Mononuclear cell (primary cell): ENCODE measurements at regions not wholly inside any gene's neighbourhood (a gene's known extent, or its start where the extent isn't known, plus 50 kb on each side); places are given as distances from the start of the nearest gene placed in this dataset.
"Not testable (repeated sequence)": the region's sequence is repeated elsewhere in the genome, so short reads cannot be mapped to it uniquely, and the experiment has no call there.

Experiments
- H3K27me3 ChIP-seq: 2 replicates; pipeline ENCODE4 v1.6.0; 2011; ENCODE audit warnings: low read length, control low read depth; ENCODE audit not compliant: insufficient read depth
- H3K4me1 ChIP-seq: 2 replicates; pipeline ENCODE4 v1.5.1; 2011; ENCODE audit warnings: mild to moderate bottlenecking, low read length, control low read depth; ENCODE audit not compliant: insufficient read depth
- H3K4me3 ChIP-seq: 2 replicates; pipeline ENCODE4 v1.5.1; 2011; ENCODE audit warnings: mild to moderate bottlenecking, low read length, moderate library complexity
- H3K9me3 ChIP-seq: 2 replicates; pipeline ENCODE4 v1.5.1; 2011; ENCODE audit warnings: low read depth, mild to moderate bottlenecking, control low read depth, low read length

GRCh38 chr7:73193991-73194390 lies 108.2 kb upstream of the SPDYE9 start:
- not testable (repeated sequence) for H3K4me3 ChIP-seq, H3K4me1 ChIP-seq, H3K9me3 ChIP-seq, H3K27me3 ChIP-seq

- not testable (repeated sequence) for H3K9me3 ChIP-seq, H3K27me3 ChIP-seq, H3K4me1 ChIP-seq, H3K4me3 ChIP-seq
Observed at GRCh38 chr7:73190483-73191155, 104.8 kb upstream of the SPDYE9 start.

GRCh38 chr7:73188287-73188686 lies 102.4 kb upstream of the SPDYE9 start:
- H3K4me1 ChIP-seq, H3K4me3 ChIP-seq, H3K27me3 ChIP-seq, H3K9me3 ChIP-seq: not testable (repeated sequence)

DNA sequence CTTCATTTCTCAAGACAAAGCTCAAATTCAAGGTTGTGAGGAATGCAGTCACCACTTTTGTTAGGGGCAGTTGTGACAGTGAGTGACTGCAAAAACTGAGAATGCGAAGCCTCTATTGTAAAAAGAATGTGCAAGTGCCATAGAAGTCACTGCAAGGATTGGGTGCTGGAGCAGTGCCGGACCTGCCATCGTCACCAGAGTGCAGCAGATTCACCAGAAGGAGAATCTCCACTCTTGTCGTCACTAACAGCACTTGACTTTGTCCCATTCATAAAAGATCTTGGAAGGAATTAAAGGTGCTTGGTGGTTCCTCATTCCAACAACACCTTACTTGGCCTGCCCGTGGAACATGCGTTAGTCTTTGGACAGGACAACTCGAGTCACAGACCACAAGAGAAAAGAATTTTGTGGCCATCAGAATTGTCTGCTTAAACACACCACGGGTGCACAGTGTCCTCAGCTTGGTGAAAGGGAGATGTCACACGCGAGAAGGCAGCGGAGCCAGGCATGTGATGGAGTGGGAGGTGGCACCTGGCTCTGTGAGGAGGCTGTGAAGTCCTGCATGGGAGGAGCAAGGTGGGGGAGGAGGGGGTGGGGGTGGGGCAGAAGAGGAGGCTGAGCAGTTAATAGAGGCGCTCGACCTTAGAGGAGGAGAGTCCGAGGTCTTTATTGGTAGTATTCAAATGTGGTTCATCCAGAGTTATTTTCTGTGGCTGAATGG lies 100.9 kb upstream of the SPDYE9 start:
- not testable (repeated sequence) for H3K9me3 ChIP-seq, H3K27me3 ChIP-seq, H3K4me3 ChIP-seq, H3K4me1 ChIP-seq

DNA sequence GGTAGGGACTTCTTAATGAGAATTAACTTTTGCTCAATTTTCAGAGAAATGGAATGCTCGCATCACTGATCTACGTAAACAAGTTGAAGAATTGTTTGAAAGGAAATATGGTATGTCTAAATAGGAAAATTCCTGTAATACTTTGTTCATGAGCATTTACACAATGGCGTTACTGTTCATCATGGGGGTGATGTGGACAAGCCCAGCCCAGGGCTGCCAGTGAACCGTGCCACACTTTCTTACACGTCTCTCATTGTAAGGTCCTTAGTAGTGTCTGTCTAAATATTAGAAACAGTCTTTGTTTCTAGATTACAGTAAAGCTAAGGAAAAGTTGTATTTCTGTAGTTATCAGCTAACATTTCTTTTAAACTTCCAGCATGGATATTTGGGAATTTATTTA lies 91.0 kb upstream of the SPDYE9 start:
- not testable (repeated sequence) for H3K9me3 ChIP-seq, H3K4me1 ChIP-seq

GRCh38 chr7:73175322-73175721 lies 89.5 kb upstream of the SPDYE9 start:
- not testable (repeated sequence) for H3K27me3 ChIP-seq, H3K9me3 ChIP-seq, H3K4me3 ChIP-seq, H3K4me1 ChIP-seq

More for the DNA sequence above, 91.0 kb upstream of the SPDYE9 start:
- H3K4me3 ChIP-seq, H3K27me3 ChIP-seq: not testable (repeated sequence)

DNA sequence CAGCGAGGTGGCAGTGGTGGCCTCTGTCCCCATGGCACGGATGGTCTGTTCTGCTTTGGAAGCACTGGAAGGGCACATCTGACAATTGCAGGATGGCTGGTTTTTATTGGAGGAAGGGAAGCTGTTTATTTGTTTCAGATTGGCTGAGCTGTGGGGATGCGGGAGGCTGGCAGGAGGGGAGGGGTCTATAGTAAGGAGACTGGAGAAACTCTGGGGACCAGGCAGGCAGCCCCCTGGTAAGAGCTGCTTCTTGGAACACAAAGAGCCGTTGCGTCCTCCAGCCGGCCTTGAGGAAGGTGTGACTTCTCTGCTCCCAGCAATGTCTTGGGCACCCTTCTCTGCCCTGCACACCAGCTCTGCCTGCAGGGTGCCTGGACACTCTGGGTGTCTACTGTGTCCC lies 85.1 kb upstream of the SPDYE9 start:
- not testable (repeated sequence) for H3K4me3 ChIP-seq, H3K27me3 ChIP-seq, H3K4me1 ChIP-seq, H3K9me3 ChIP-seq

- not testable (repeated sequence) for H3K27me3 ChIP-seq, H3K4me3 ChIP-seq, H3K4me1 ChIP-seq, H3K9me3 ChIP-seq
Observed at GRCh38 chr7:73170415-73170814, 84.6 kb upstream of the SPDYE9 start.

GRCh38 chr7:73166152-73166551 lies 80.3 kb upstream of the SPDYE9 start:
- not testable (repeated sequence) for H3K9me3 ChIP-seq, H3K4me1 ChIP-seq, H3K4me3 ChIP-seq, H3K27me3 ChIP-seq

DNA sequence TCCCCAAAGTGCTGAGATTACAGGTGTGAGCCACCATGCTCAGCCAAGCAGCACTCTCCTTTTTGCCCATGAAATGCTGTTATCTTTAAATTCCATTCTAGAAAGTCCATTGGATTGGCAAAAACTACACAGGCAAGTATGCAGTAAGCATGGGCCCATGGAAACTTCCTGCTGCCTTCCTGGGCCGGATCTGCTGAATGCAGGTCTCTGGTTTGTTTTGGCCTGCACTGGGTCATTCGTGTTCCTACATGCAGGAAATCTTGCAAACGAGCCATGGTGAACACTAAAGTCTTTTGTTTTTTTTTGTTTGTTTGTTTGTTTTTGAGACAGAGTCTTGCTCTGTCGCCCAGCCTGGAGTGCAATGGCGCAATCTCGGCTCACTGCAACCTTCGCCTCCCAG lies 76.8 kb upstream of the SPDYE9 start:
- not testable (repeated sequence) for H3K4me1 ChIP-seq, H3K4me3 ChIP-seq, H3K27me3 ChIP-seq, H3K9me3 ChIP-seq

DNA sequence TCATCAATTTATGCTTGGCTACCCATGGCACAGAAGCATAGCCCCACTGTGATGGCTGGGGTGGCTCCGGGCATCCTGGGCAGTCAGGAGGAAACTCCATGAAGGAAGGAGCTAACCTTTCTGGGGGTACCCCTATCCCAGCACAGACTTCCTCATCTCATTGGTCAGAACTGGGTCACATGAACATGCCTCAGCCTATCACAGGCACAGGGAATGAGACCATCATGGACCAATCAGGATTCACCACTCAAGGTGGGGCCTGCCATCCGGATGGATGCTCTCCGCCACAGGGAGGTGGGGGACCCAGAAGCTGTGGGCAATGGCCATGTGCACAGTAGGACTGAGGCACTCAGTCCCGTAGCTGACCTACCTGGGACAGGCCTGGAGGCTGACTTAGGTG lies 75.9 kb upstream of the SPDYE9 start:
- not testable (repeated sequence) for H3K4me1 ChIP-seq, H3K27me3 ChIP-seq, H3K9me3 ChIP-seq, H3K4me3 ChIP-seq

DNA sequence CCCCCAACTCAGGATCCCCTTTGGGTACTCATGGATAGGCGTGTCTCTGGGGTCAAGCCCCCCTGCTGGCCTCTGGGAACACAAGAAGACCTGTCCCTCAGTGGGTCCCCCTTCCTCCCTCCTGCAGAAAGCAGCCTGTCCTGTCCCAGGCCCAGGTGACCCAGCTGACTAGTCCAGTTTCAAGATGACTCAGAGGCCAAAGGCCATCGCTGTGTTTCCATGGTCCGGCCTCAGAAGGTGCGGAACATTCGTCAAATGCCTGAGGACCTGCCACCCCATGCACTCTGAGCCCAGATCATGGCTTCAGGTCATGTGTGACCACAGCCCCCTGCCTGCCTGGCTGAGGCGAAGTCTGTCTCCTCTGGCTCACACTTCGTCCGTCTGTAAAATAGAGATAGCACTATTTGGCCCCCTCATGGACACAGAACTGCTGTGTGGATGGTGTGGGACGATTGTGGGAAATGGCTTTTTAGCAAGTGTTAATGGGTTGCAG lies 71.4 kb upstream of the SPDYE9 start:
- H3K9me3 ChIP-seq, H3K4me3 ChIP-seq, H3K4me1 ChIP-seq, H3K27me3 ChIP-seq: not testable (repeated sequence)

DNA sequence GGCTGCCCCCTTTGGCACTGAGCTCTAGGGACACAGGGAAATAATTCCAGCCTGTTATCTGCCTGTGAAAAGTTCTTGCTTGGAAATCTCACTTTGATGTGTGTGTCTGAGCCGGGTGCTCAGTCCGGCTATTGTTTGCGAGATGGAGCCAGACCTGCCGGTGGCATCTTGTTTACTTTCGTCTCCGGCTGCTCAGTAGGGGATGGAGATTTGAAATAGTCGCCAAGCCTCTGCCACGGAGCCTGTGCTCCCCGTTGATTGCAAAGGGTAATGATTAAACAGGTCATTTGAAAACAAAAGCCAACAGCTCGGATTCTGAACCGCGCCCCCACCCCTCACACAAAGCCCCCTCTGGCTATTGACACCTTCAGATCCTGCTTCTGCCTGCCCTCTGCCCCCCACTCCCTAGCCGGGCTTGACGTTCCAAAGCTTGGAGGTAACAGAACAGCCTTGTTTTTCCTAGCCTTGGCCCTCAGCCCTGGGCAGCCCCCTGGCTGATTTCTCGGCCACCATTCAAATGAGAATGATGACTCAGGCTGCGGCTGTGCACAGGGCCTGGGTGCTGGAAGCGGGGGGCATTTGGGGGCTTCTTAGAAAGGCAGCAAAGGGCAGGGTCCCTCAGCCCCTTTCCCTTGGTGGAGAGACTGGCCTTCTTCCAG lies 70.8 kb upstream of the SPDYE9 start:
- H3K4me1 ChIP-seq, H3K27me3 ChIP-seq, H3K9me3 ChIP-seq, H3K4me3 ChIP-seq: not testable (repeated sequence)

- not testable (repeated sequence) for H3K9me3 ChIP-seq, H3K4me1 ChIP-seq, H3K27me3 ChIP-seq
- H3K4me3 ChIP-seq = peak overlapping the region; percentile 12
Observed at GRCh38 chr7:73154586-73155038, 68.8 kb upstream of the SPDYE9 start.

- not testable (repeated sequence) for H3K4me1 ChIP-seq, H3K9me3 ChIP-seq, H3K4me3 ChIP-seq, H3K27me3 ChIP-seq
Observed at GRCh38 chr7:73153921-73154585, 68.2 kb upstream of the SPDYE9 start.
